Spleen (tissue), 7 donors: ENCODE measurements at regions not wholly inside any gene's neighbourhood (a gene's known extent, or its start where the extent isn't known, plus 50 kb on each side); places are given as distances from the start of the nearest gene placed in this dataset.

ENCODE experiments used
- CTCF ChIP-seq, 11 experiments: fragments of 200-600 bp in 7 of 11; fragments of 450-650 bp in 4 of 11; sonication (generic) in 4 of 11; IDR thresholded peaks in 8 of 11; conservative IDR thresholded peaks in 3 of 11; 1 replicate in 7 of 11; 2 replicates in 4 of 11; pipeline versions ENCODE4 v1.4.0 to v1.8.0; 2016 to 2021; ENCODE audit warnings: antibody characterized with exemption in 11 of 11, inconsistent platforms in 4 of 11, mild to moderate bottlenecking in 1 of 11
- POLR2A ChIP-seq, 3 donors: fragments of 450-650 bp; IDR thresholded peaks; one replicate each; pipeline ENCODE4 v1.5.1; 2017; ENCODE audit warnings: antibody characterized with exemption in 3 of 3, mild to moderate bottlenecking in 1 of 3
- POLR2AphosphoS5 ChIP-seq, 3 donors: sonication (generic); formaldehyde crosslinking; IDR thresholded peaks; one replicate each; pipeline ENCODE4 v1.5.1; 2017; ENCODE audit warnings: antibody characterized with exemption in 3 of 3
- donor health status: DM: no; HTN: no; CAD: no; lungs with moderate emphysema.
- donor health status: DM: no; HTN: no; CAD: no.
- donor health status: DM: no; HTN: no; CAD: no.

GRCh38 chr5:79924936-79925893, 65.8 kb downstream of the MTX3 start:
- peak in 1 of 11 experiments; percentile 30 for TF ChIP-seq CTCF (IDR thresholded peaks at IDR 0.05 in 8 of 11, conservative IDR thresholded peaks at IDR 0.05 in 3 of 11)
- no peak for TF ChIP-seq POLR2A (IDR thresholded peaks at IDR 0.05)
- no peak for TF ChIP-seq POLR2AphosphoS5 (IDR thresholded peaks at IDR 0.05)
